ENCODE measurements at regions not wholly inside any gene's neighbourhood (a gene's known extent, or its start where the extent isn't known, plus 50 kb on each side); places are given as distances from the start of the nearest gene placed in this dataset.

DNA sequence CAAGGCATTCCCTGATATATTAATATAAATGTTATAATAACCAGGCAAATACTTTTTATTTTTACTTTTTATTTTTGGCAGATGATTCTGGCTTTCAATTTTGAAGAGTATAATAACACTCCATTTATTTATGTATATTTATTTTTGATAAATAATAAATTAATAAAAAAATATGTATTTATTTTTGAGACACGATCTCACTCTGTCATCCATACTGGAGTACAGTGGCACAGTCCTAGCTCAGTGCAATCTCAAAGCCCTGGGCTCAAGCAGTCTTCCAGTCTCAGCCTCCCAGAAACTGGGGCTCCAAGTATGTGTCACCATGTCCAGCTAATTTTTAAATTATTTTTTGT, 93.4 kb upstream of the ITGA6 start:
- no peaks in the 10 kb centered on the region for H3F3A ChIP-seq (replicated peaks; ENCODE audit: insufficient read depth)
- POLR2A ChIA-PET: no interaction called here
- H3K4me2 ChIP-seq: no peak overlapping the region
- no peak overlapping the region for H2AFZ ChIP-seq (ENCODE audit: low read depth)
- no peaks in the 10 kb centered on the region for H3K9me3 ChIP-seq
- no peak overlapping the region for H3K4me3 ChIP-seq (ENCODE audit: low read depth in 2 of 2, low read length in 1 of 2)
- no peak overlapping the region for H3K27ac ChIP-seq (ENCODE audit: low read depth in 2 of 2, low read length in 1 of 2)
- no peak overlapping the region for H3K9ac ChIP-seq
- no peaks in the 10 kb centered on the region for H4K20me1 ChIP-seq (ENCODE audit: insufficient read depth)
- H3K9me2 ChIP-seq: no peaks in the 10 kb centered on the region
- peaks cover 0 to 2% of the 10 kb centered on the region in 2 experiments; a peak in 1 of 4 replicates for H3K4me1 ChIP-seq (ENCODE audit: control insufficient read depth in 1 of 2, insufficient read depth in 2 of 2, low read depth in 1 of 2, low read length in 1 of 2)
- CTCF ChIA-PET: no interaction called here
- no peaks in the 10 kb centered on the region for H3K36me3 ChIP-seq (replicated peaks in 1 of 2; ENCODE audit: control insufficient read depth in 1 of 2, insufficient read depth in 2 of 2, low read length in 1 of 2)
- no peaks in the 10 kb centered on the region for H3K79me2 ChIP-seq (ENCODE audit: insufficient read depth)
- 90% methylated on average over 1 of the region's 1 CpG for WGBS (ENCODE audit: low lambda C conversion rate)
- H3K27me3 ChIP-seq (ENCODE audit: insufficient read depth): no peaks in the 10 kb centered on the region
- TF ChIP-seq, protein P1, sequence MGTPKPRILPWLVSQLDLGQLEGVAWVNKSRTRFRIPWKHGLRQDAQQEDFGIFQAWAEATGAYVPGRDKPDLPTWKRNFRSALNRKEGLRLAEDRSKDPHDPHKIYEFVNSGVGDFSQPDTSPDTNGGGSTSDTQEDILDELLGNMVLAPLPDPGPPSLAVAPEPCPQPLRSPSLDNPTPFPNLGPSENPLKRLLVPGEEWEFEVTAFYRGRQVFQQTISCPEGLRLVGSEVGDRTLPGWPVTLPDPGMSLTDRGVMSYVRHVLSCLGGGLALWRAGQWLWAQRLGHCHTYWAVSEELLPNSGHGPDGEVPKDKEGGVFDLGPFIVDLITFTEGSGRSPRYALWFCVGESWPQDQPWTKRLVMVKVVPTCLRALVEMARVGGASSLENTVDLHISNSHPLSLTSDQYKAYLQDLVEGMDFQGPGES (IDR thresholded peaks at IDR 0.05; ENCODE audit: low read depth, low read length): no peak
- no peak for TF ChIP-seq RCOR1 (IDR thresholded peaks at IDR 0.05; ENCODE audit: low read length)
- no peak for TF ChIP-seq SMC3 (IDR thresholded peaks at IDR 0.05; ENCODE audit: low read depth, low read length)
- TF ChIP-seq, protein P2, sequence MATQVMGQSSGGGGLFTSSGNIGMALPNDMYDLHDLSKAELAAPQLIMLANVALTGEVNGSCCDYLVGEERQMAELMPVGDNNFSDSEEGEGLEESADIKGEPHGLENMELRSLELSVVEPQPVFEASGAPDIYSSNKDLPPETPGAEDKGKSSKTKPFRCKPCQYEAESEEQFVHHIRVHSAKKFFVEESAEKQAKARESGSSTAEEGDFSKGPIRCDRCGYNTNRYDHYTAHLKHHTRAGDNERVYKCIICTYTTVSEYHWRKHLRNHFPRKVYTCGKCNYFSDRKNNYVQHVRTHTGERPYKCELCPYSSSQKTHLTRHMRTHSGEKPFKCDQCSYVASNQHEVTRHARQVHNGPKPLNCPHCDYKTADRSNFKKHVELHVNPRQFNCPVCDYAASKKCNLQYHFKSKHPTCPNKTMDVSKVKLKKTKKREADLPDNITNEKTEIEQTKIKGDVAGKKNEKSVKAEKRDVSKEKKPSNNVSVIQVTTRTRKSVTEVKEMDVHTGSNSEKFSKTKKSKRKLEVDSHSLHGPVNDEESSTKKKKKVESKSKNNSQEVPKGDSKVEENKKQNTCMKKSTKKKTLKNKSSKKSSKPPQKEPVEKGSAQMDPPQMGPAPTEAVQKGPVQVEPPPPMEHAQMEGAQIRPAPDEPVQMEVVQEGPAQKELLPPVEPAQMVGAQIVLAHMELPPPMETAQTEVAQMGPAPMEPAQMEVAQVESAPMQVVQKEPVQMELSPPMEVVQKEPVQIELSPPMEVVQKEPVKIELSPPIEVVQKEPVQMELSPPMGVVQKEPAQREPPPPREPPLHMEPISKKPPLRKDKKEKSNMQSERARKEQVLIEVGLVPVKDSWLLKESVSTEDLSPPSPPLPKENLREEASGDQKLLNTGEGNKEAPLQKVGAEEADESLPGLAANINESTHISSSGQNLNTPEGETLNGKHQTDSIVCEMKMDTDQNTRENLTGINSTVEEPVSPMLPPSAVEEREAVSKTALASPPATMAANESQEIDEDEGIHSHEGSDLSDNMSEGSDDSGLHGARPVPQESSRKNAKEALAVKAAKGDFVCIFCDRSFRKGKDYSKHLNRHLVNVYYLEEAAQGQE (IDR thresholded peaks at IDR 0.05; ENCODE audit: low read depth, low read length): no peak
- TF ChIP-seq, protein P3, sequence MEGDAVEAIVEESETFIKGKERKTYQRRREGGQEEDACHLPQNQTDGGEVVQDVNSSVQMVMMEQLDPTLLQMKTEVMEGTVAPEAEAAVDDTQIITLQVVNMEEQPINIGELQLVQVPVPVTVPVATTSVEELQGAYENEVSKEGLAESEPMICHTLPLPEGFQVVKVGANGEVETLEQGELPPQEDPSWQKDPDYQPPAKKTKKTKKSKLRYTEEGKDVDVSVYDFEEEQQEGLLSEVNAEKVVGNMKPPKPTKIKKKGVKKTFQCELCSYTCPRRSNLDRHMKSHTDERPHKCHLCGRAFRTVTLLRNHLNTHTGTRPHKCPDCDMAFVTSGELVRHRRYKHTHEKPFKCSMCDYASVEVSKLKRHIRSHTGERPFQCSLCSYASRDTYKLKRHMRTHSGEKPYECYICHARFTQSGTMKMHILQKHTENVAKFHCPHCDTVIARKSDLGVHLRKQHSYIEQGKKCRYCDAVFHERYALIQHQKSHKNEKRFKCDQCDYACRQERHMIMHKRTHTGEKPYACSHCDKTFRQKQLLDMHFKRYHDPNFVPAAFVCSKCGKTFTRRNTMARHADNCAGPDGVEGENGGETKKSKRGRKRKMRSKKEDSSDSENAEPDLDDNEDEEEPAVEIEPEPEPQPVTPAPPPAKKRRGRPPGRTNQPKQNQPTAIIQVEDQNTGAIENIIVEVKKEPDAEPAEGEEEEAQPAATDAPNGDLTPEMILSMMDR (IDR thresholded peaks at IDR 0.05): no peak
- no peak for TF ChIP-seq GATA2 (CRISPR knock-in tag; IDR thresholded peaks at IDR 0.05)
- TF ChIP-seq NRF1 (IDR thresholded peaks at IDR 0.05; ENCODE audit: low read depth, low read length): no peak
- no peak for TF ChIP-seq MEF2A (IDR thresholded peaks at IDR 0.05; ENCODE audit: borderline replicate concordance, low read depth)
- no peak for TF ChIP-seq JUND (IDR thresholded peaks at IDR 0.05)
- TF ChIP-seq RAD21 (IDR thresholded peaks at IDR 0.05; ENCODE audit: low read length): no peak
- TF ChIP-seq, protein P4, sequence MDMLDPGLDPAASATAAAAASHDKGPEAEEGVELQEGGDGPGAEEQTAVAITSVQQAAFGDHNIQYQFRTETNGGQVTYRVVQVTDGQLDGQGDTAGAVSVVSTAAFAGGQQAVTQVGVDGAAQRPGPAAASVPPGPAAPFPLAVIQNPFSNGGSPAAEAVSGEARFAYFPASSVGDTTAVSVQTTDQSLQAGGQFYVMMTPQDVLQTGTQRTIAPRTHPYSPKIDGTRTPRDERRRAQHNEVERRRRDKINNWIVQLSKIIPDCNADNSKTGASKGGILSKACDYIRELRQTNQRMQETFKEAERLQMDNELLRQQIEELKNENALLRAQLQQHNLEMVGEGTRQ (IDR thresholded peaks at IDR 0.05; ENCODE audit: borderline replicate concordance, low read depth, low read length): no peak
- no peak for TF ChIP-seq TCF12 (IDR thresholded peaks at IDR 0.05)
- TF ChIP-seq, protein P5, sequence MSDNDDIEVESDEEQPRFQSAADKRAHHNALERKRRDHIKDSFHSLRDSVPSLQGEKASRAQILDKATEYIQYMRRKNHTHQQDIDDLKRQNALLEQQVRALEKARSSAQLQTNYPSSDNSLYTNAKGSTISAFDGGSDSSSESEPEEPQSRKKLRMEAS (IDR thresholded peaks at IDR 0.05; ENCODE audit: low read depth): no peak
- no peak for TF ChIP-seq YY1 (IDR thresholded peaks at IDR 0.05; ENCODE audit: low read depth)
- no peak for TF ChIP-seq NFIC (IDR thresholded peaks at IDR 0.05; ENCODE audit: borderline replicate concordance)
- TF ChIP-seq TEAD4 (IDR thresholded peaks at IDR 0.05; ENCODE audit: borderline replicate concordance, insufficient read depth): no peak
- TF ChIP-seq FOXM1 (IDR thresholded peaks at IDR 0.05; ENCODE audit: low read depth): no peak
- no peak for TF ChIP-seq GABPA (IDR thresholded peaks at IDR 0.05; ENCODE audit: low read depth)
- TF ChIP-seq, protein P6, sequence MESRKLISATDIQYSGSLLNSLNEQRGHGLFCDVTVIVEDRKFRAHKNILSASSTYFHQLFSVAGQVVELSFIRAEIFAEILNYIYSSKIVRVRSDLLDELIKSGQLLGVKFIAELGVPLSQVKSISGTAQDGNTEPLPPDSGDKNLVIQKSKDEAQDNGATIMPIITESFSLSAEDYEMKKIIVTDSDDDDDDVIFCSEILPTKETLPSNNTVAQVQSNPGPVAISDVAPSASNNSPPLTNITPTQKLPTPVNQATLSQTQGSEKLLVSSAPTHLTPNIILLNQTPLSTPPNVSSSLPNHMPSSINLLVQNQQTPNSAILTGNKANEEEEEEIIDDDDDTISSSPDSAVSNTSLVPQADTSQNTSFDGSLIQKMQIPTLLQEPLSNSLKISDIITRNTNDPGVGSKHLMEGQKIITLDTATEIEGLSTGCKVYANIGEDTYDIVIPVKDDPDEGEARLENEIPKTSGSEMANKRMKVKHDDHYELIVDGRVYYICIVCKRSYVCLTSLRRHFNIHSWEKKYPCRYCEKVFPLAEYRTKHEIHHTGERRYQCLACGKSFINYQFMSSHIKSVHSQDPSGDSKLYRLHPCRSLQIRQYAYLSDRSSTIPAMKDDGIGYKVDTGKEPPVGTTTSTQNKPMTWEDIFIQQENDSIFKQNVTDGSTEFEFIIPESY (IDR thresholded peaks at IDR 0.05; ENCODE audit: borderline replicate concordance, low read depth): no peak
- no peak for TF ChIP-seq EZH2phosphoT487 (IDR thresholded peaks at IDR 0.05; ENCODE audit: borderline replicate concordance, low read depth)
- DNase-seq: no peak
